Endothelial cell of umbilical vein (primary cell): ENCODE measurements at regions not wholly inside any gene's neighbourhood (a gene's known extent, or its start where the extent isn't known, plus 50 kb on each side); places are given as distances from the start of the nearest gene placed in this dataset.

Experiments
- CTCF ChIP-seq, 2 donors: IDR thresholded peaks; 1 replicate in 1 of 2; 2 replicates in 1 of 2; pipeline ENCODE4 v1.5.1; 2011; ENCODE audit warnings: low read length in 2 of 2, mild to moderate bottlenecking in 2 of 2, moderate library complexity in 2 of 2, control low read depth in 1 of 2, inconsistent platforms in 1 of 2, low read depth in 1 of 2; ENCODE audit not compliant: insufficient read depth in 1 of 2; ENCODE audit errors: extremely low read depth in 1 of 2
- MYC ChIP-seq: IDR thresholded peaks from one replicate; pipeline ENCODE4 v1.6.1; 2011; ENCODE audit warnings: mild to moderate bottlenecking, low read depth, low read length
- POLR2A ChIP-seq: IDR thresholded peaks from 2 replicates; pipeline ENCODE4 v1.6.1; 2012; ENCODE audit warnings: low read depth, mild to moderate bottlenecking, control low read depth, low read length
- POLR2AphosphoS5 ChIP-seq: IDR thresholded peaks from 2 replicates; pipeline ENCODE4 v1.6.1; 2012; ENCODE audit warnings: low read depth, mild to moderate bottlenecking, control low read depth, low read length, moderate library complexity; ENCODE audit not compliant: insufficient read depth

- TF ChIP-seq POLR2A (no peak), CTCF (IDR thresholded peaks at IDR 0.05; ENCODE audit: extremely low read depth in 1 of 2, insufficient read depth in 1 of 2, low read depth in 1 of 2, low read length in 2 of 2) (no peak), MYC (no peak), POLR2AphosphoS5 (no peak)
These were observed 87.1 kb downstream of the VCX2 start for GRCh38 chrX:8084006-8084405.
